ENCODE measurements at regions not wholly inside any gene's neighbourhood (a gene's known extent, or its start where the extent isn't known, plus 50 kb on each side); places are given as distances from the start of the nearest gene placed in this dataset.

DNA sequence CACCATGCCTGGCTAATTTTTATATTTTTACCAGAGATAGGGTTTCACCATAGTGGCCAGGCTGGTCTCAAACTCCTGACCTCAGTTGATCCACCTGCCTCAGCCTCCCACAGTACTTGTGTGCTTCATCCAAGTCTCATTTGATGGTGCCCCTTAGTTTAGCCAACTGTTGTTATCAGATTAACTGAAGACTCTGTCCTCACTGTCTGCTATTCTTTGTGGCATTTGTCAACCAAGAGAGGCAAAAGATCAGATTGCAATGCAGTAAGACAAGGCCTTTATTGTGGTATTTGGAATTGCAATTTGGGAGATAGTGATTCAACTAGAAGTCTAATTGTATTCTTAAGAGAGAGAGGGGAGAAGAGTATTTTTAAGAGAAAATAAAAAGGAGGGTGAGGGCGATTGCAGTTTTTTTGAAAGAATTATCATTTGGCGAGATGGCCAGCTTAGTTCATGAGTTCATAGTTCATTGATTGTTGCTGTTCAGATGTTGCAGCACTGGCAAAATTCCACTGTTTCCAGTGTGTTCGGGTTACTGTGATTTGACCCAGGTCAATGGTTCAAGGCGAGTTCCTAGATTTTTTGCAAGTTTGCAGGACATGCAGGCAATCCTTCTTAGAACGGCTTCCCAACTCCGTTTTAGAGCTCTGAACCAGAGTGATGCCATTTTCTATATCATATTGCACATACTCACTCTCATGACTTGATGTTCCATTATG lies 1156.9 kb downstream of the CDH9 start:
- Histone ChIP-seq H3K27me3 (ENCODE audit: control insufficient read depth in 1 of 2, insufficient read depth in 2 of 2, low read length in 2 of 2) (no peaks in the 10 kb centered on the region), H3K9ac (ENCODE audit: low read length in 2 of 2) (no peak overlapping the region), H3K4me3 (ENCODE audit: low read length in 2 of 2) (no peak overlapping the region), H3K27ac (ENCODE audit: low read length) (no peak overlapping the region), H3K4me1 (ENCODE audit: control insufficient read depth, insufficient read depth, low read length) (no peaks in the 10 kb centered on the region), H3K36me3 (ENCODE audit: control insufficient read depth in 2 of 2, insufficient read depth in 2 of 2, low read length in 2 of 2) (no peaks in the 10 kb centered on the region), H3K9me3 (ENCODE audit: control insufficient read depth in 2 of 2, low read length in 2 of 2) (no peaks in the 10 kb centered on the region)

GRCh38 chr5:25863811-25864210 lies 1174.6 kb downstream of the CDH9 start:
- no peaks in the 10 kb centered on the region for H3K27me3 ChIP-seq (ENCODE audit: control insufficient read depth in 1 of 2, insufficient read depth in 2 of 2, low read length in 2 of 2)

GRCh38 chr5:25862276-25862675 lies 1176.1 kb downstream of the CDH9 start:
- Histone ChIP-seq H3K4me1 (ENCODE audit: control insufficient read depth, insufficient read depth, low read length) (no peaks in the 10 kb centered on the region), H3K27ac (ENCODE audit: low read length) (no peak overlapping the region), H3K9ac (ENCODE audit: low read length in 2 of 2) (no peak overlapping the region), H3K27me3 (ENCODE audit: control insufficient read depth in 1 of 2, insufficient read depth in 2 of 2, low read length in 2 of 2) (no peaks in the 10 kb centered on the region), H3K4me3 (ENCODE audit: low read length in 2 of 2) (no peak overlapping the region), H3K9me3 (ENCODE audit: control insufficient read depth in 2 of 2, low read length in 2 of 2) (no peaks in the 10 kb centered on the region), H3K36me3 (ENCODE audit: control insufficient read depth in 2 of 2, insufficient read depth in 2 of 2, low read length in 2 of 2) (no peaks in the 10 kb centered on the region)

More at GRCh38 chr5:25863811-25864210, 1174.6 kb downstream of the CDH9 start:
- H3K4me1 ChIP-seq (ENCODE audit: control insufficient read depth, insufficient read depth, low read length): no peaks in the 10 kb centered on the region
- no peaks in the 10 kb centered on the region for H3K36me3 ChIP-seq (ENCODE audit: control insufficient read depth in 2 of 2, insufficient read depth in 2 of 2, low read length in 2 of 2)
- H3K9me3 ChIP-seq (ENCODE audit: control insufficient read depth in 2 of 2, low read length in 2 of 2): no peaks in the 10 kb centered on the region
- no peak overlapping the region for H3K9ac ChIP-seq (ENCODE audit: low read length in 2 of 2)
- H3K4me3 ChIP-seq (ENCODE audit: low read length in 2 of 2): no peak overlapping the region
- no peak overlapping the region for H3K27ac ChIP-seq (ENCODE audit: low read length)

GRCh38 chr5:25858019-25858418 lies 1180.4 kb downstream of the CDH9 start:
- H3K4me3 ChIP-seq (ENCODE audit: low read length in 2 of 2): no peak overlapping the region
- no peak overlapping the region for H3K9ac ChIP-seq (ENCODE audit: low read length in 2 of 2)
- H3K27ac ChIP-seq (ENCODE audit: low read length): no peak overlapping the region
- H3K4me1 ChIP-seq (ENCODE audit: control insufficient read depth, insufficient read depth, low read length): no peaks in the 10 kb centered on the region
- no peaks in the 10 kb centered on the region for H3K36me3 ChIP-seq (ENCODE audit: control insufficient read depth in 2 of 2, insufficient read depth in 2 of 2, low read length in 2 of 2)
- no peaks in the 10 kb centered on the region for H3K9me3 ChIP-seq (ENCODE audit: control insufficient read depth in 2 of 2, low read length in 2 of 2)
- H3K27me3 ChIP-seq (ENCODE audit: control insufficient read depth in 1 of 2, insufficient read depth in 2 of 2, low read length in 2 of 2): no peaks in the 10 kb centered on the region

DNA sequence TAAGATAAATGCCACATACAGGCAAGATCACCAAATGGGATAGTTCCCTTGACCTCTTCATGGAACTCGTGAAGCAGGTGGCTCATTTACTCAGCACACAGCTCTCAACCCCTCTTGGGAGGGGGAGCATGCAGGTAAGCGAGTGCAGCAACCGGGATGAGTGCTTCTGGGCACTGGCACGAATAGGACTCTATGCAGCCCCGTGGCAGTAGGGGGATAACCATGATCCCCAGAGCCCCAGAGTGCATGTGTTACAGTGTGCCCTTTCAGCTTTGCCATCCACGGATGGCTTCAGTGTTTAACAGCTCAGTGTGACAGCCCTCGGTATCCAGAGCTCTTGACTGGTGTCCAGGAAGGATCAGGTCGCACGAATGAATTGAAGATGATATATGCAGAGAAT lies 1187.1 kb downstream of the CDH9 start:
- Histone ChIP-seq H3K4me3 (ENCODE audit: low read length in 2 of 2) (no peak overlapping the region), H3K9me3 (ENCODE audit: control insufficient read depth in 2 of 2, low read length in 2 of 2) (no peaks in the 10 kb centered on the region), H3K27me3 (ENCODE audit: control insufficient read depth in 1 of 2, insufficient read depth in 2 of 2, low read length in 2 of 2) (no peaks in the 10 kb centered on the region), H3K9ac (ENCODE audit: low read length in 2 of 2) (no peak overlapping the region), H3K4me1 (ENCODE audit: control insufficient read depth, insufficient read depth, low read length) (no peaks in the 10 kb centered on the region), H3K27ac (ENCODE audit: low read length) (no peak overlapping the region), H3K36me3 (ENCODE audit: control insufficient read depth in 2 of 2, insufficient read depth in 2 of 2, low read length in 2 of 2) (no peaks in the 10 kb centered on the region)

- H3K4me3 ChIP-seq (ENCODE audit: low read length in 2 of 2): no peak overlapping the region
- no peak overlapping the region for H3K9ac ChIP-seq (ENCODE audit: low read length in 2 of 2)
- no peak overlapping the region for H3K27ac ChIP-seq (ENCODE audit: low read length)
- H3K27me3 ChIP-seq (ENCODE audit: control insufficient read depth in 1 of 2, insufficient read depth in 2 of 2, low read length in 2 of 2): no peaks in the 10 kb centered on the region
- H3K9me3 ChIP-seq (ENCODE audit: control insufficient read depth in 2 of 2, low read length in 2 of 2): no peaks in the 10 kb centered on the region
- no peaks in the 10 kb centered on the region for H3K4me1 ChIP-seq (ENCODE audit: control insufficient read depth, insufficient read depth, low read length)
- H3K36me3 ChIP-seq (ENCODE audit: control insufficient read depth in 2 of 2, insufficient read depth in 2 of 2, low read length in 2 of 2): no peaks in the 10 kb centered on the region
Observed at GRCh38 chr5:25850581-25850980, 1187.8 kb downstream of the CDH9 start.

DNA sequence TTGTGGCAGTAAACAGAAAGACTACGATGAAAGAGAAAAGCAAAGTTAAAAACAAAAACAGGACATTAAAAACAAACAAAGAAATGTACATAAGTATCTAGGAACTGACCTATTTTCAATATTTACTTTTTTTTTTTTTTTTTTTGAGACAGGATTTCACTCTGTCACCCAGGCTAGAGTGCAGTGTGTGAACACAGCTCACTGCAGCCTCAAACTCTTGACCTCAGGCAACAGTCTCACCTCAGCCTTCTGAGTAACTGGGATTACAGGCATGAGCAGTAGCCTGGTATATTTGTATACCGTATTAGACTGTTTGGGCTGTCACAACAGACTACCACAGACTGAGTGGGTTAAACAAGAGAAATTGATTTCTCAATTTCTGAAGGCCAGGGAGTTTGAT lies 1189.1 kb downstream of the CDH9 start:
- Histone ChIP-seq H3K36me3 (ENCODE audit: control insufficient read depth in 2 of 2, insufficient read depth in 2 of 2, low read length in 2 of 2) (no peaks in the 10 kb centered on the region), H3K27me3 (ENCODE audit: control insufficient read depth in 1 of 2, insufficient read depth in 2 of 2, low read length in 2 of 2) (no peaks in the 10 kb centered on the region), H3K4me1 (ENCODE audit: control insufficient read depth, insufficient read depth, low read length) (no peaks in the 10 kb centered on the region), H3K9me3 (ENCODE audit: control insufficient read depth in 2 of 2, low read length in 2 of 2) (no peaks in the 10 kb centered on the region), H3K27ac (ENCODE audit: low read length) (no peak overlapping the region), H3K4me3 (ENCODE audit: low read length in 2 of 2) (no peak overlapping the region), H3K9ac (ENCODE audit: low read length in 2 of 2) (no peak overlapping the region)

- Histone ChIP-seq H3K9me3 (ENCODE audit: control insufficient read depth in 2 of 2, low read length in 2 of 2) (peaks cover 0 to 3% of the 10 kb centered on the region in 2 donors), H3K27me3 (ENCODE audit: control insufficient read depth in 1 of 2, insufficient read depth in 2 of 2, low read length in 2 of 2) (no peaks in the 10 kb centered on the region), H3K9ac (ENCODE audit: low read length in 2 of 2) (no peak overlapping the region), H3K36me3 (ENCODE audit: control insufficient read depth in 2 of 2, insufficient read depth in 2 of 2, low read length in 2 of 2) (no peaks in the 10 kb centered on the region), H3K4me1 (ENCODE audit: control insufficient read depth, insufficient read depth, low read length) (no peaks in the 10 kb centered on the region), H3K27ac (ENCODE audit: low read length) (no peak overlapping the region), H3K4me3 (ENCODE audit: low read length in 2 of 2) (no peak overlapping the region)
Observed at GRCh38 chr5:25823330-25823873, 1178.6 kb upstream of the CDH10 start.

All from stomach smooth muscle (tissue), 2 donors.